HG03066 (cell line): ENCODE measurements at regions not wholly inside any gene's neighbourhood (a gene's known extent, or its start where the extent isn't known, plus 50 kb on each side); places are given as distances from the start of the nearest gene placed in this dataset.

Experiments used
- ATAC-seq: cut with Tn5 transposase; IDR thresholded peaks from one replicate; pipeline ENCODE4 v1.9.1; 2021; ENCODE audit warnings: low read depth; ENCODE audit not compliant: unreplicated experiment

- ATAC-seq, result no peak
Measured at GRCh38 chr6:168741942-168742782, 301.2 kb downstream of the SMOC2 start.

- no peak for ATAC-seq
Measured at GRCh38 chr6:168741305-168741704, 300.3 kb downstream of the SMOC2 start.

- ATAC-seq, result no peak
Measured at GRCh38 chr6:168739381-168739780, 298.4 kb downstream of the SMOC2 start.

- ATAC-seq, result no peak
Measured at GRCh38 chr6:168737481-168737880, 296.5 kb downstream of the SMOC2 start.

GRCh38 chr6:168737014-168737413 lies 296.0 kb downstream of the SMOC2 start:
- no peak for ATAC-seq

- no peak for ATAC-seq
Measured at GRCh38 chr6:168736039-168736438, 295.1 kb downstream of the SMOC2 start.

GRCh38 chr6:168735268-168735949 lies 294.4 kb downstream of the SMOC2 start:
- no peak for ATAC-seq

- ATAC-seq, result no peak
Measured at GRCh38 chr6:168734523-168734922, 293.5 kb downstream of the SMOC2 start.

- no peak for ATAC-seq
Measured at GRCh38 chr6:168732676-168733075, 291.7 kb downstream of the SMOC2 start.

- no peak for ATAC-seq
Measured at GRCh38 chr6:168730931-168731716, 290.1 kb downstream of the SMOC2 start.

GRCh38 chr6:168728056-168728455 lies 287.1 kb downstream of the SMOC2 start:
- ATAC-seq, result no peak

- no peak for ATAC-seq
Measured at GRCh38 chr6:168726312-168726856, 285.4 kb downstream of the SMOC2 start.

GRCh38 chr6:168725802-168726201 lies 284.8 kb downstream of the SMOC2 start:
- no peak for ATAC-seq

- ATAC-seq, result no peak
Measured at GRCh38 chr6:168724669-168725570, 283.9 kb downstream of the SMOC2 start.

GRCh38 chr6:168724033-168724432 lies 283.0 kb downstream of the SMOC2 start:
- no peak for ATAC-seq

- no peak for ATAC-seq
Measured at GRCh38 chr6:168722397-168722796, 281.4 kb downstream of the SMOC2 start.

- no peak for ATAC-seq
Measured at GRCh38 chr6:168721571-168721970, 280.6 kb downstream of the SMOC2 start.

- ATAC-seq, result no peak
Measured at GRCh38 chr6:168719901-168720300, 278.9 kb downstream of the SMOC2 start.

GRCh38 chr6:168718821-168719475 lies 278.0 kb downstream of the SMOC2 start:
- no peak for ATAC-seq
